ENCODE measurements at regions not wholly inside any gene's neighbourhood (a gene's known extent, or its start where the extent isn't known, plus 50 kb on each side); places are given as distances from the start of the nearest gene placed in this dataset.

- TF ChIP-seq REST (IDR thresholded peaks at IDR 0.05; ENCODE audit: insufficient read depth in 1 of 2, low read depth in 2 of 2, low read length in 2 of 2) (no peak), SIN3A (IDR thresholded peaks at IDR 0.05; ENCODE audit: borderline replicate concordance, insufficient read depth, low read length) (no peak), FOXP2 (optimal IDR thresholded peaks at IDR 0.05; ENCODE audit: borderline replicate concordance, extremely low read depth, extremely low read length, insufficient read depth) (no peak), POLR2AphosphoS5 (IDR thresholded peaks at IDR 0.05; ENCODE audit: low read depth, low read length) (no peak), TAF1 (IDR thresholded peaks at IDR 0.05; ENCODE audit: borderline replicate concordance, insufficient read depth, low read length) (no peak)
Observed at GRCh38 chr9:106532306-106533015, 330.5 kb upstream of the ZNF462 start.

- no peak for TF ChIP-seq SIN3A (IDR thresholded peaks at IDR 0.05; ENCODE audit: borderline replicate concordance, insufficient read depth, low read length)
- no peak for TF ChIP-seq POLR2AphosphoS5 (IDR thresholded peaks at IDR 0.05; ENCODE audit: low read depth, low read length)
- no peak for TF ChIP-seq FOXP2 (optimal IDR thresholded peaks at IDR 0.05; ENCODE audit: borderline replicate concordance, extremely low read depth, extremely low read length, insufficient read depth)
- TF ChIP-seq TAF1 (IDR thresholded peaks at IDR 0.05; ENCODE audit: borderline replicate concordance, insufficient read depth, low read length) = no peak
- TF ChIP-seq REST (IDR thresholded peaks at IDR 0.05; ENCODE audit: insufficient read depth in 1 of 2, low read depth in 2 of 2, low read length in 2 of 2) = no peak
Observed at GRCh38 chr9:106534800-106535199, 328.2 kb upstream of the ZNF462 start.

- no peak for TF ChIP-seq POLR2AphosphoS5 (IDR thresholded peaks at IDR 0.05; ENCODE audit: low read depth, low read length)
- no peak for TF ChIP-seq TAF1 (IDR thresholded peaks at IDR 0.05; ENCODE audit: borderline replicate concordance, insufficient read depth, low read length)
- TF ChIP-seq REST (IDR thresholded peaks at IDR 0.05; ENCODE audit: insufficient read depth in 1 of 2, low read depth in 2 of 2, low read length in 2 of 2) = no peak
- no peak for TF ChIP-seq FOXP2 (optimal IDR thresholded peaks at IDR 0.05; ENCODE audit: borderline replicate concordance, extremely low read depth, extremely low read length, insufficient read depth)
- TF ChIP-seq SIN3A (IDR thresholded peaks at IDR 0.05; ENCODE audit: borderline replicate concordance, insufficient read depth, low read length) = no peak
Observed at GRCh38 chr9:106535439-106535838, 327.5 kb upstream of the ZNF462 start.

GRCh38 chr9:106557996-106558667, 304.8 kb upstream of the ZNF462 start:
- no peak for TF ChIP-seq REST (IDR thresholded peaks at IDR 0.05; ENCODE audit: insufficient read depth in 1 of 2, low read depth in 2 of 2, low read length in 2 of 2)
- TF ChIP-seq TAF1 (IDR thresholded peaks at IDR 0.05; ENCODE audit: borderline replicate concordance, insufficient read depth, low read length) = no peak
- no peak for TF ChIP-seq FOXP2 (optimal IDR thresholded peaks at IDR 0.05; ENCODE audit: borderline replicate concordance, extremely low read depth, extremely low read length, insufficient read depth)
- TF ChIP-seq POLR2AphosphoS5 (IDR thresholded peaks at IDR 0.05; ENCODE audit: low read depth, low read length) = no peak
- TF ChIP-seq SIN3A (IDR thresholded peaks at IDR 0.05; ENCODE audit: borderline replicate concordance, insufficient read depth, low read length) = no peak

All from PFSK-1 (cell line).